ENCODE measurements at regions not wholly inside any gene's neighbourhood (a gene's known extent, or its start where the extent isn't known, plus 50 kb on each side); places are given as distances from the start of the nearest gene placed in this dataset.

GRCh38 chr3:89974903-89975519 is 867.6 kb downstream of the EPHA3 start:
- Histone ChIP-seq H3K36me3 (ENCODE audit: control insufficient read depth, insufficient read depth, low read length) (no peaks in the 10 kb centered on the region), H3K27me3 (ENCODE audit: control insufficient read depth, insufficient read depth, low read length) (no peaks in the 10 kb centered on the region), H3K4me3 (ENCODE audit: low read depth, low read length) (no peak overlapping the region)
- FAIRE-seq, result no peak
- no peak for TF ChIP-seq CTCF (IDR thresholded peaks at IDR 0.05; ENCODE audit: insufficient read depth, low read length, severe bottlenecking)
- DNase-seq (ENCODE audit: low read depth), result no peak

GRCh38 chr3:89983449-89983848 is 876.0 kb downstream of the EPHA3 start:
- no peak for TF ChIP-seq CTCF (IDR thresholded peaks at IDR 0.05; ENCODE audit: insufficient read depth, low read length, severe bottlenecking)
- DNase-seq (ENCODE audit: low read depth), result no peak
- FAIRE-seq, result no peak

GRCh38 chr3:90005281-90005847 is 897.9 kb downstream of the EPHA3 start:
- Histone ChIP-seq H3K36me3 (ENCODE audit: control insufficient read depth, insufficient read depth, low read length) (no peaks in the 10 kb centered on the region), H3K27me3 (ENCODE audit: control insufficient read depth, insufficient read depth, low read length) (no peaks in the 10 kb centered on the region), H3K4me3 (ENCODE audit: low read depth, low read length) (no peak overlapping the region)
- DNase-seq (ENCODE audit: low read depth), result no peak
- no peak for FAIRE-seq
- TF ChIP-seq CTCF (IDR thresholded peaks at IDR 0.05; ENCODE audit: insufficient read depth, low read length, severe bottlenecking), result no peak

More at GRCh38 chr3:89983449-89983848, 876.0 kb downstream of the EPHA3 start:
- no peaks in the 10 kb centered on the region for H3K36me3 ChIP-seq (ENCODE audit: control insufficient read depth, insufficient read depth, low read length)
- H3K4me3 ChIP-seq (ENCODE audit: low read depth, low read length), result no peak overlapping the region
- H3K27me3 ChIP-seq (ENCODE audit: control insufficient read depth, insufficient read depth, low read length), result no peaks in the 10 kb centered on the region

GRCh38 chr3:90007778-90008499 is 900.5 kb downstream of the EPHA3 start:
- no peak for FAIRE-seq
- H3K4me3 ChIP-seq (ENCODE audit: low read depth, low read length), result no peak overlapping the region
- no peak for TF ChIP-seq CTCF (IDR thresholded peaks at IDR 0.05; ENCODE audit: insufficient read depth, low read length, severe bottlenecking)
- H3K27me3 ChIP-seq (ENCODE audit: control insufficient read depth, insufficient read depth, low read length), result no peaks in the 10 kb centered on the region
- DNase-seq (ENCODE audit: low read depth), result no peak
- no peaks in the 10 kb centered on the region for H3K36me3 ChIP-seq (ENCODE audit: control insufficient read depth, insufficient read depth, low read length)

- Histone ChIP-seq H3K4me3 (ENCODE audit: low read depth, low read length) (no peak overlapping the region), H3K27me3 (ENCODE audit: control insufficient read depth, insufficient read depth, low read length) (no peaks in the 10 kb centered on the region), H3K36me3 (ENCODE audit: control insufficient read depth, insufficient read depth, low read length) (no peaks in the 10 kb centered on the region)
- no peak for FAIRE-seq
- TF ChIP-seq CTCF (IDR thresholded peaks at IDR 0.05; ENCODE audit: insufficient read depth, low read length, severe bottlenecking), result no peak
- DNase-seq (ENCODE audit: low read depth), result peak; percentile 57
Measured at GRCh38 chr3:90010341-90010740, 902.9 kb downstream of the EPHA3 start.
